ENCODE measurements at regions not wholly inside any gene's neighbourhood (a gene's known extent, or its start where the extent isn't known, plus 50 kb on each side); places are given as distances from the start of the nearest gene placed in this dataset.

DNA sequence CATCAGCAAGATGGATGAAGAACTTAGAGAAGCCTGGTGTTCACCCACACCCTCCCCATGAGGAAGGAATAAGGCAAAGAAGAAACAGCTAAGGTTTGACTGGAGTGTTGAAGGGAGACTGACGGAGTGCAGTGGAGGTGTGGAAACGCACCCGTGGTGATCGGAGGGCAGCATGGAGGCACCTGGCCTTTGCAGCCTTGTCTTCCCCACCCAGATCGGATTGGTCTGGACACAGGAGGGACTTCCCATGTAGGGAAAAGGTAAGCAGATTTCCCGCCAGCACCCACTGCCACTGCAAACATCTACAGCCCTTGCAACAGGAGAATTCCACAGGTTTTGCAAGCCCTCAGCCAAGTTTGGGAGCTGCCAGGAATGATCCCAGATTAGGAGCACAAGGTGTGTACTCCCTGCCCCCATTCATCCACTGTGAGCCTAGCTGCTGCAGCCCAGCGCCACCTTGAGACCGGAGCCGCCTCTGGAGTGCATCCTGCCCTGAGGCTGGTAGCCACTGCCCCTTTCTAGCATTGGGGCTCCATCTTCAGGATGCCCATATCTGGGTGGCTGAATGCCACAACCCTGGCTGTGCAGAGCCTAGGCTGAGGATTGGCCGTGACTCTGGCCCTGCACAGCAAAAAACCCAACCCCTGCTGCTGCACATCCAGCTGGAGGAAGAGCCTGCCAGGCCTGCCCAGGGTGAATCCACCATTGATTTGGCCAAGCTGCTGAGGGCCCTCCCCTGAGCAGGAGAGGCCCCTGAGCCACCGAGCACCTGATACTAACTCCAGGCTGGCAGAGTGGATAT lies 411.1 kb downstream of the TMEM121 start:
- H3K27ac Mint-ChIP-seq = no peak overlapping the region
- no peak for DNase-seq
- peaks cover 98% of the 10 kb centered on the region for H3K9me3 Mint-ChIP-seq
- no peak overlapping the region for H3K4me3 Mint-ChIP-seq
- no peaks in the 10 kb centered on the region for H3K36me3 Mint-ChIP-seq (ENCODE audit: low read depth)
- TF ChIP-seq, protein P1, sequence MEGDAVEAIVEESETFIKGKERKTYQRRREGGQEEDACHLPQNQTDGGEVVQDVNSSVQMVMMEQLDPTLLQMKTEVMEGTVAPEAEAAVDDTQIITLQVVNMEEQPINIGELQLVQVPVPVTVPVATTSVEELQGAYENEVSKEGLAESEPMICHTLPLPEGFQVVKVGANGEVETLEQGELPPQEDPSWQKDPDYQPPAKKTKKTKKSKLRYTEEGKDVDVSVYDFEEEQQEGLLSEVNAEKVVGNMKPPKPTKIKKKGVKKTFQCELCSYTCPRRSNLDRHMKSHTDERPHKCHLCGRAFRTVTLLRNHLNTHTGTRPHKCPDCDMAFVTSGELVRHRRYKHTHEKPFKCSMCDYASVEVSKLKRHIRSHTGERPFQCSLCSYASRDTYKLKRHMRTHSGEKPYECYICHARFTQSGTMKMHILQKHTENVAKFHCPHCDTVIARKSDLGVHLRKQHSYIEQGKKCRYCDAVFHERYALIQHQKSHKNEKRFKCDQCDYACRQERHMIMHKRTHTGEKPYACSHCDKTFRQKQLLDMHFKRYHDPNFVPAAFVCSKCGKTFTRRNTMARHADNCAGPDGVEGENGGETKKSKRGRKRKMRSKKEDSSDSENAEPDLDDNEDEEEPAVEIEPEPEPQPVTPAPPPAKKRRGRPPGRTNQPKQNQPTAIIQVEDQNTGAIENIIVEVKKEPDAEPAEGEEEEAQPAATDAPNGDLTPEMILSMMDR (IDR thresholded peaks at IDR 0.05) = no peak
- peaks cover 2% of the 10 kb centered on the region for H3K27me3 Mint-ChIP-seq (ENCODE audit: low read depth, poor library complexity)
- H3K4me1 Mint-ChIP-seq = no peaks in the 10 kb centered on the region

DNA sequence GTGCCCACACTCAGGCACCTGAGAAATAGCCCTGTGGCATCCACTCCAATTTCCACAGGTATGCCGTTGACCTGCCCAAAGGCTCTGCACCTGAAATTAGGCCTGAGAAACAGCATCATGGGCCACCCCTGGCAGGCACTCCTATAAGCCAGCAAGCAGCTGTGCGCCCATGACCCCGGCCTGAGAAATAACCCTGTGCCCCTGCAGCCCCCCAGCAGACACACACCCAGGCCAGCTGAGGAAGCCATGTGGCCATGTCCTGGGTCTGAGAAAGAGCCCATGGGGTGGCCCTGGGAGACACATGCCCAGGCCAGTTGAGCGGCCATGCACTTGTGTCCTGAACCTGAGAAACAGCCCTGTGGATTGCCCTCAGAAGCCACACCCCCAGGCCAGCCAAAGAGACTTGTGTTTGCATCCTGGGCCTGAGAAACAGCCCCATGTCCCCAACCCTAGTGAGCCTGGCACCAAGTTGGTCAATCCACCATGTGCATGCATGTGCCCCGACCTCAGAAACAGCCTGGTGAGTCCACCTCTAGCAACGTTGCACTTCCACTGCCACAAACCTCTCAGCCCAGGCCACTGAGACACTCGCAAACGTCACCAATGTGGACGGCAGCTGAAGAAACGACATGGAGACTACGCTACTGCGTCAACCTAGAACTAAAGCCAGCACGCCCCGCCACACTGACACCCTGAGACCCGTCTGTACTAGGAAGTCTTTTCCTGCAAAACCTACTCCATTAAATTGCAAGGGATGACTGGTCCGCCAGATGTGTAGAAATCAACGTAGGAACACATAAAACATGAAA lies 411.9 kb downstream of the TMEM121 start:
- no peak overlapping the region for H3K4me3 Mint-ChIP-seq
- no peak for DNase-seq
- H3K27ac Mint-ChIP-seq = no peak overlapping the region
- no peaks in the 10 kb centered on the region for H3K4me1 Mint-ChIP-seq
- TF ChIP-seq, protein P1 (IDR thresholded peaks at IDR 0.05) = no peak
- no peaks in the 10 kb centered on the region for H3K36me3 Mint-ChIP-seq (ENCODE audit: low read depth)
- peaks cover 2% of the 10 kb centered on the region for H3K27me3 Mint-ChIP-seq (ENCODE audit: low read depth, poor library complexity)
- peaks cover 99% of the 10 kb centered on the region for H3K9me3 Mint-ChIP-seq

DNA sequence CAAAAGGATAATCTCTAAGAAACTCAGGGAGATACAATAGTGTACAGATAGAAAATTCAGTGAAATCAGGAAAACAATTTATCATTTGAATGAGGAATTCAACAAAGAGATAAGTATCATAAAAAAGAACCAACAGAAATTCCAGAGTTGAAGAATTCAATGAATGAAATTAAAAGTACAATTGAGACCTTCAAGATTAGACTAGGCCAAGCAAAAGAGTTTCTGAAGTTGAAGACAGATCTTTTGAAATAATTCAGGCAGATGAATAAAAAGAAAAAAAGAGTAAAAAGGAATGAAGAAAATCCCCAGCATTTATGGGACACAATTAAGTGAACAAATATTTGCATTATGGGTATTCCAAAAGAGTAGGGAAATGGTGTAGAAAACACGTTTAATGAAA lies 412.6 kb downstream of the TMEM121 start:
- TF ChIP-seq, protein P1 (IDR thresholded peaks at IDR 0.05) = no peak
- DNase-seq = no peak
- H3K27ac Mint-ChIP-seq = no peak overlapping the region
- H3K36me3 Mint-ChIP-seq (ENCODE audit: low read depth) = no peaks in the 10 kb centered on the region
- no peak overlapping the region for H3K4me3 Mint-ChIP-seq
- H3K27me3 Mint-ChIP-seq (ENCODE audit: low read depth, poor library complexity) = peaks cover 2% of the 10 kb centered on the region
- H3K4me1 Mint-ChIP-seq = no peaks in the 10 kb centered on the region
- H3K9me3 Mint-ChIP-seq = peaks cover 99% of the 10 kb centered on the region

DNA sequence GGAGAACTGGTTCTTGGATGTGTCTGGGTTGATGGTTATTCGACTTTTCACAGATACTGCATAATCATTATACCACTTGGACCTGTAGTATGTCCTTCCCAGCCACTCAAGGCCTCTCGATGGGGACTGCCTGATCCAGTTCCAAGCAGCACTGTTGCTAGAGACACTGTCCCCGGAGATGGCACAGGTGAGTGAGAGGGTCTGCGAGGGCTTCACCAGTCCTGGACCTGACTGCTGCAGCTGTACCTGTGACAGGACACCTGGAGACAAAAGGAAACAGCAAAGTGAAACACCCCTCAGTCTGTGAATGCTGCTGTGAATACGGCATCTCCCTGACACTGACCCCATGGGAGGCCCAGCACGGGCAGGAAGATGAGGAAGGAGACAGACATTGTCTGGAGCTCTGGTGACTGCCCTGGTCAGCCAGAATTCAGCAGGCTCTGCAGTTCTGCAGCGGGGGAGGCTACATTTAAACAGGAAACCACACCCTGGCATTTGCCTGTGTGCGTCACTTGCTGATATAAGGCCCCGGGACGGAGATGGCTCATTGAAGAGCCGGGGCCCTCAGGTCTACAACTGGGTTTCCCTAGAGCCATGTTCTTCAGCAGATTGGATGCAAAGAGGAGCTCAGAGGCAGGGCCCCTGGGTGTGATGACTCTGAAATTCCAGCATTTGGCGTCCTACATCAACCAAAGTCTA lies 413.6 kb downstream of the TMEM121 start:
- Mint-ChIP-seq H3K27ac (no peak overlapping the region), H3K27me3 (ENCODE audit: low read depth, poor library complexity) (peaks cover 2% of the 10 kb centered on the region), H3K4me1 (no peaks in the 10 kb centered on the region), H3K9me3 (peaks cover 99% of the 10 kb centered on the region), H3K36me3 (ENCODE audit: low read depth) (no peaks in the 10 kb centered on the region), H3K4me3 (no peak overlapping the region)
- DNase-seq = no peak
- TF ChIP-seq, protein P1 (IDR thresholded peaks at IDR 0.05) = no peak

DNA sequence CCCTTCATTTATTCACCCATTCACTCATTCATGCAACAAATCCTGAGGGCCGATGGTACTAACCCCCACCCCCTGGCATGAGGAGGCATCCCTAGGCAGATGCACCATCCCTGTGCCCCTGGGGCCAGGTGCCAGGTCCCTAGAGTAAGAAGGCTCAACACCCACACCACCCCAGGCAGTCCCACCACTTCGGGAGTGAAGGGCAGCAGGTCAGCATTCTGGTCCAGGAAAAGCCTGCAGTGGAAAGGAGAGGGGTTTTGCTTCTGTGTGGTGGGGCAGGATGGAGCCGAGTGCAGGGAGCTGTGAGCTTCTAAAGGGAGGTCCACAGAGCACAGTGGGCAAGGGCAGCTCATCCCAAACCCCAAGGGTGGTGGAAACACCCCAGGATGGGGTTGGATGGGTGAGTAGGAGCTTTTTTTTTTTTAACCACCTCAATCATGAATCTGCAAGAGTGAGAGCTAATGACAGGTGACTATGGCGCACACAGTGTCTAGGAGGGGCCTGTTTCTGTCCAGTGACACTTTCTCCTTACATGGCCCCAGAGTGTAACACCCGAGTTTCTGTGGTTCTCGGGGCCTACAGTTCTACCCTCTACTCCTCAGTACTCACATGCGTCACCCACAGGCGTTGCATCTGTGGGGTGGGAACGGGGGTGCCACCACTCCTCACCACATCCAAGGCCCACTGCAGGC lies 414.3 kb downstream of the TMEM121 start:
- no peak overlapping the region for H3K27ac Mint-ChIP-seq
- TF ChIP-seq, protein P1 (IDR thresholded peaks at IDR 0.05) = no peak
- peaks cover 2% of the 10 kb centered on the region for H3K27me3 Mint-ChIP-seq (ENCODE audit: low read depth, poor library complexity)
- peaks cover 99% of the 10 kb centered on the region for H3K9me3 Mint-ChIP-seq
- no peaks in the 10 kb centered on the region for H3K36me3 Mint-ChIP-seq (ENCODE audit: low read depth)
- DNase-seq = no peak
- no peak overlapping the region for H3K4me3 Mint-ChIP-seq
- H3K4me1 Mint-ChIP-seq = no peaks in the 10 kb centered on the region
